ENCODE measurements at regions not wholly inside any gene's neighbourhood (a gene's known extent, or its start where the extent isn't known, plus 50 kb on each side); places are given as distances from the start of the nearest gene placed in this dataset.

- TF ChIP-seq, protein P1, sequence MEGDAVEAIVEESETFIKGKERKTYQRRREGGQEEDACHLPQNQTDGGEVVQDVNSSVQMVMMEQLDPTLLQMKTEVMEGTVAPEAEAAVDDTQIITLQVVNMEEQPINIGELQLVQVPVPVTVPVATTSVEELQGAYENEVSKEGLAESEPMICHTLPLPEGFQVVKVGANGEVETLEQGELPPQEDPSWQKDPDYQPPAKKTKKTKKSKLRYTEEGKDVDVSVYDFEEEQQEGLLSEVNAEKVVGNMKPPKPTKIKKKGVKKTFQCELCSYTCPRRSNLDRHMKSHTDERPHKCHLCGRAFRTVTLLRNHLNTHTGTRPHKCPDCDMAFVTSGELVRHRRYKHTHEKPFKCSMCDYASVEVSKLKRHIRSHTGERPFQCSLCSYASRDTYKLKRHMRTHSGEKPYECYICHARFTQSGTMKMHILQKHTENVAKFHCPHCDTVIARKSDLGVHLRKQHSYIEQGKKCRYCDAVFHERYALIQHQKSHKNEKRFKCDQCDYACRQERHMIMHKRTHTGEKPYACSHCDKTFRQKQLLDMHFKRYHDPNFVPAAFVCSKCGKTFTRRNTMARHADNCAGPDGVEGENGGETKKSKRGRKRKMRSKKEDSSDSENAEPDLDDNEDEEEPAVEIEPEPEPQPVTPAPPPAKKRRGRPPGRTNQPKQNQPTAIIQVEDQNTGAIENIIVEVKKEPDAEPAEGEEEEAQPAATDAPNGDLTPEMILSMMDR (IDR thresholded peaks at IDR 0.05): no peak
- no peak for TF ChIP-seq POLR2AphosphoS5 (IDR thresholded peaks at IDR 0.05)
- TF ChIP-seq POLR2A (IDR thresholded peaks at IDR 0.05; ENCODE audit: low read depth): no peak
Observed at GRCh38 chr5:56663523-56663922, 151.8 kb upstream of the MAP3K1 start.
